Glutamatergic neuron (in vitro differentiated cells): ENCODE measurements at regions not wholly inside any gene's neighbourhood (a gene's known extent, or its start where the extent isn't known, plus 50 kb on each side); places are given as distances from the start of the nearest gene placed in this dataset.

Experiments used
- DNase-seq: peaks from one replicate; pipeline ENCODE4 v3.0.0; 2022
- H3K27ac Mint-ChIP-seq: one replicate; pipeline ENCODE4 v1.8.0; 2020; ENCODE audit warnings: mild to moderate bottlenecking, mixed read lengths, inconsistent platforms; ENCODE audit not compliant: unreplicated experiment
- H3K27me3 Mint-ChIP-seq: one replicate; pipeline ENCODE4 v1.8.0; 2020; ENCODE audit warnings: mild to moderate bottlenecking, moderate library complexity, mixed read lengths, inconsistent platforms; ENCODE audit not compliant: unreplicated experiment
- H3K36me3 Mint-ChIP-seq: one replicate; pipeline ENCODE4 v1.8.0; 2020; ENCODE audit warnings: mild to moderate bottlenecking, mixed read lengths, inconsistent platforms; ENCODE audit not compliant: unreplicated experiment
- H3K4me1 Mint-ChIP-seq: one replicate; pipeline ENCODE4 v1.8.0; 2020; ENCODE audit warnings: mild to moderate bottlenecking, low read depth, mixed read lengths, inconsistent platforms; ENCODE audit not compliant: unreplicated experiment
- H3K4me3 Mint-ChIP-seq: one replicate; pipeline ENCODE4 v1.8.0; 2020; ENCODE audit warnings: mild to moderate bottlenecking, mixed read lengths, inconsistent platforms; ENCODE audit not compliant: unreplicated experiment
- H3K9me3 Mint-ChIP-seq: one replicate; pipeline ENCODE4 v1.8.0; 2020; ENCODE audit warnings: mild to moderate bottlenecking, moderate library complexity, mixed read lengths, inconsistent platforms; ENCODE audit not compliant: unreplicated experiment
- TF ChIP-seq, protein P1 (sequence below): fragments of 200-600 bp; sonication (generic); IDR thresholded peaks from one replicate; pipeline ENCODE4 v1.5.0; 2021; ENCODE audit not compliant: partially characterized antibody, unreplicated experiment

DNA sequence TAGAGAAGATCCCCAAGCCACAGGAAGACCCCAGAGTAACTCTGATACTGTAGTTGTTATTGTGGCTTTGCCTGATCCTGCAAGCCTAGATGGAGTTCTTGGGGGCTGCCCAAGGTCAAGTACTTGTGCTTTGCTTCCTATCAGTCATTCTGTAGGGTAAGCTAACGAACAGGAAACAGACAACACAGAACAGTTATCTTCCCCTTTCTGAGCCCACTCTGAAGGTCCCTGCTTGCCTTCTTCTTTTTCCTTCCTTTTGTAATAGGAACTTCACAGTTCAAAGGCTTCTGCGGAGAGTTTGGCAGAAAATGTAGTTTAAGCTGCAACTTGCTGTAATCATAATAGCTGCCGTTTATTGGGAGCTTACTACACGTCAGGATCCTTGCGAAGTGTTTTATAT lies 494.1 kb upstream of the ERCC4 start:
- Mint-ChIP-seq H3K4me3 (no peak overlapping the region), H3K9me3 (no peaks in the 10 kb centered on the region), H3K27ac (no peak overlapping the region), H3K36me3 (no peaks in the 10 kb centered on the region), H3K4me1 (no peaks in the 10 kb centered on the region), H3K27me3 (no peaks in the 10 kb centered on the region)
- TF ChIP-seq, protein P1, sequence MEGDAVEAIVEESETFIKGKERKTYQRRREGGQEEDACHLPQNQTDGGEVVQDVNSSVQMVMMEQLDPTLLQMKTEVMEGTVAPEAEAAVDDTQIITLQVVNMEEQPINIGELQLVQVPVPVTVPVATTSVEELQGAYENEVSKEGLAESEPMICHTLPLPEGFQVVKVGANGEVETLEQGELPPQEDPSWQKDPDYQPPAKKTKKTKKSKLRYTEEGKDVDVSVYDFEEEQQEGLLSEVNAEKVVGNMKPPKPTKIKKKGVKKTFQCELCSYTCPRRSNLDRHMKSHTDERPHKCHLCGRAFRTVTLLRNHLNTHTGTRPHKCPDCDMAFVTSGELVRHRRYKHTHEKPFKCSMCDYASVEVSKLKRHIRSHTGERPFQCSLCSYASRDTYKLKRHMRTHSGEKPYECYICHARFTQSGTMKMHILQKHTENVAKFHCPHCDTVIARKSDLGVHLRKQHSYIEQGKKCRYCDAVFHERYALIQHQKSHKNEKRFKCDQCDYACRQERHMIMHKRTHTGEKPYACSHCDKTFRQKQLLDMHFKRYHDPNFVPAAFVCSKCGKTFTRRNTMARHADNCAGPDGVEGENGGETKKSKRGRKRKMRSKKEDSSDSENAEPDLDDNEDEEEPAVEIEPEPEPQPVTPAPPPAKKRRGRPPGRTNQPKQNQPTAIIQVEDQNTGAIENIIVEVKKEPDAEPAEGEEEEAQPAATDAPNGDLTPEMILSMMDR: no peak
- DNase-seq: no peak

DNA sequence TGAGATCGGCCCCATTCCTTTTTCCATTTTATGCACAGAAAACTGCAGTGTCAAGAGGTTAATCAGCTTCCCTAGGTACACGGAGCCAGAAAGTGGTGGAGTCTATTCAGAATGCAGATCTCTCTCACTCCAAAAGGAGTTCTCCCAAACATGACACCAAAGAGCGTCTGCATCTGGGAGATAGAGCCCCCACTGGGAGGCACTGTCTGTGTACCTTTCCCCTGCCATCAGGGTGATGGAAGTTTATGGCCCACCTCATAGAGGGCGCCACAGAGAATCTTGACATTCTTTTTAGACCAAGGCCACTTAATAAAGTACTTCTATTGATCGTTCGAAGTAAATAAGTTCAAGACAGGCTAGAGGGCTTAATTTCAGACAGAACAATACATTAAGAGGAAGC lies 493.7 kb upstream of the ERCC4 start:
- no peaks in the 10 kb centered on the region for H3K27me3 Mint-ChIP-seq
- no peaks in the 10 kb centered on the region for H3K36me3 Mint-ChIP-seq
- no peak for DNase-seq
- H3K4me1 Mint-ChIP-seq: no peaks in the 10 kb centered on the region
- H3K4me3 Mint-ChIP-seq: no peak overlapping the region
- TF ChIP-seq, protein P1: no peak
- no peaks in the 10 kb centered on the region for H3K9me3 Mint-ChIP-seq
- H3K27ac Mint-ChIP-seq: no peak overlapping the region

DNA sequence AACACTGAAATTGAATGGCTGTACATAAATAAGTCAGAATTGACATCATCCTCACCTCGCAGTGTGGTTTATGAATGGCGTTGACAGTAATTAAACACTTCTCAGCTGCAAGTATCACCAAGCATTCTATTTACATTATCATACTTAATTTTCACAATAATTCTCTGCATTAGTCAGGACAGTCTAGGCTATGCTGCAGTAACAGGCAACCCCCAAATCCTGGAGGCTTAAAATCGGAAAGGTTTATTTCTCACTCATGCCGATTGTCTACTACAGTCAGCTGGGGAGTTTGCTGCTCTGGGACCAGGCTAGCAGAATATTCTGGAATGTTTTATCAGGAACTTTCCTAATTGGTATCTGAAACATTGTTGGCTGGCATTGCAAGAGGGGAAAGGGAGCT lies 493.2 kb upstream of the ERCC4 start:
- H3K4me1 Mint-ChIP-seq: no peaks in the 10 kb centered on the region
- no peaks in the 10 kb centered on the region for H3K36me3 Mint-ChIP-seq
- TF ChIP-seq, protein P1: no peak
- H3K4me3 Mint-ChIP-seq: no peak overlapping the region
- DNase-seq: no peak
- H3K9me3 Mint-ChIP-seq: no peaks in the 10 kb centered on the region
- no peaks in the 10 kb centered on the region for H3K27me3 Mint-ChIP-seq
- H3K27ac Mint-ChIP-seq: no peak overlapping the region

DNA sequence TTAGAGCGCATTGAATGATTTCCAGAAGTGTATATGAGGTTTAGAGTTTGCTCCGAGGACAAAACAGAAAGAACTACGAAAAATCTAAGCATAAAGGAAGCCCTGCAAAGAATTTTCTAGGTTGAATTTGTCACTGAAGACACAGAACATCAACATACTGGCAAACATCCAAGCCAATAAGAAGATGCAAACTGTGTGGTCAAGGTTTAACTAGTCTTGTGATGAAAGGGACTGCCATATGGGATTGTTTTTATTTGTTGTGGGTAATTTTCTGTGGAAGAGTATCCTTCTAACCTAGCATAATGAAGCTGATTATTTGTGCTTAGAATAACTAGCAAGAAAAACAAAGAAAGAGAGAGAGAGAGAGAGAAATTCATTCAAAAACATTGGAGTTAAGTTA lies 492.0 kb upstream of the ERCC4 start:
- Mint-ChIP-seq H3K4me1 (no peaks in the 10 kb centered on the region), H3K27ac (no peak overlapping the region), H3K4me3 (no peak overlapping the region), H3K27me3 (no peaks in the 10 kb centered on the region), H3K9me3 (no peaks in the 10 kb centered on the region), H3K36me3 (no peaks in the 10 kb centered on the region)
- no peak for DNase-seq
- TF ChIP-seq, protein P1: no peak

DNA sequence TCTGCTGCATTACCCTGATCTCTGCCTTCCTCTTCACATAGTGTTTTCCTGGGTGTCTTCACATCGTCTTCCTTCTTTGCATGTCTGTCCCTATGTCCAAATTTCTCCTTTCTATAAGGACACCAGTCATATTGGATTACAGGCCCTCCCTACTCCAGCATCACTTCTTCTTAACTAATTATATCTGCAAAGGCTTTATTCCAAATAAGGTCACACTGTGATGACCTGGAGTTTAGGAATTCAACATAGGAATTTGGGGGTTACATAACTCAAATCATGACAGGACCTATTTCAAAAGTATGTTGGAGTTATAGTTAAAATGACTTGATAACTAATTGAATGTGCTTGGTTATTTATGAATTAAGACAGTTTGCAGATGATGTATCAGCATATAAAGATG lies 490.5 kb upstream of the ERCC4 start:
- TF ChIP-seq, protein P1: no peak
- Mint-ChIP-seq H3K27me3 (no peaks in the 10 kb centered on the region), H3K9me3 (no peaks in the 10 kb centered on the region), H3K27ac (no peak overlapping the region), H3K36me3 (no peaks in the 10 kb centered on the region), H3K4me3 (no peak overlapping the region), H3K4me1 (no peaks in the 10 kb centered on the region)
- no peak for DNase-seq
